Esophagus muscularis mucosa (tissue), 4 donors: ENCODE measurements at regions not wholly inside any gene's neighbourhood (a gene's known extent, or its start where the extent isn't known, plus 50 kb on each side); places are given as distances from the start of the nearest gene placed in this dataset.

ENCODE experiments used
- EP300 ChIP-seq: sonication (generic); formaldehyde crosslinking; IDR thresholded peaks from one replicate; pipeline ENCODE4 v1.6.1; 2017; ENCODE audit warnings: antibody characterized with exemption
- POLR2A ChIP-seq: fragments of 450-650 bp; IDR thresholded peaks from one replicate; pipeline ENCODE4 v1.6.1; 2017; ENCODE audit warnings: antibody characterized with exemption, moderate library complexity, mild to moderate bottlenecking, low read depth
- POLR2AphosphoS5 ChIP-seq, 2 donors: sonication (generic); formaldehyde crosslinking; IDR thresholded peaks; one replicate each; pipeline ENCODE4 v1.6.1; 2017; ENCODE audit warnings: antibody characterized with exemption in 2 of 2
- TF ChIP-seq, protein P1 (sequence below), 3 experiments: fragments of 200-600 bp in 2 of 3; fragments of 450-650 bp in 1 of 3; sonication (generic) in 2 of 3; IDR thresholded peaks; one replicate each; pipeline ENCODE4 v1.5.1; 2017 to 2019; ENCODE audit warnings: antibody characterized with exemption in 3 of 3, mild to moderate bottlenecking in 2 of 3, moderate library complexity in 1 of 3

DNA sequence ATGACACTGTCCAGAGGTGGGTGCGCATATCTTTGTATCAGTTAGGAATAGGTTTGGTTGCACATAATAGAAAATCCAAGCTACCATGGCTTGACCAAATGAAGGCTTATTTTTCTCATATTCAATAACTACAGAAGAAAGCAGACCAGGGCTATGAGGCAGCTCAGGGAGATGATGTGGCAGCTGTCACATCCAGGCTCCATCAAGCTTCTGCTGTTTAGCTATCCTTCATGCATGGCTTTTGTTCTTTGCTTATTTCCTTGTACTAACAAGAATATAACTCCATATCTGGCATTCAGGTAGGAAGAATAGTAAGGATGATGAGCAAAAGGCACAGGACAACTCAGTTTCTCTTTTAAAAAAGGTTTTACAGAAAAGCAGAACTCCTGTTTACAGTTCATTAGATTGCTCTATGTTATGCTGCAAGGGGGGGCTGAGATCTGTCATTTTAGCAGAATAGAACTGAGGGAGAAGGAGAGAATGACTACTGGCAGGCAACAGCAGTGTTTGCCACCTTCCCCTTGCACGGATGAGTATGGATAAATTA lies 336.1 kb downstream of the MLLT3 start:
- TF ChIP-seq, protein P1, sequence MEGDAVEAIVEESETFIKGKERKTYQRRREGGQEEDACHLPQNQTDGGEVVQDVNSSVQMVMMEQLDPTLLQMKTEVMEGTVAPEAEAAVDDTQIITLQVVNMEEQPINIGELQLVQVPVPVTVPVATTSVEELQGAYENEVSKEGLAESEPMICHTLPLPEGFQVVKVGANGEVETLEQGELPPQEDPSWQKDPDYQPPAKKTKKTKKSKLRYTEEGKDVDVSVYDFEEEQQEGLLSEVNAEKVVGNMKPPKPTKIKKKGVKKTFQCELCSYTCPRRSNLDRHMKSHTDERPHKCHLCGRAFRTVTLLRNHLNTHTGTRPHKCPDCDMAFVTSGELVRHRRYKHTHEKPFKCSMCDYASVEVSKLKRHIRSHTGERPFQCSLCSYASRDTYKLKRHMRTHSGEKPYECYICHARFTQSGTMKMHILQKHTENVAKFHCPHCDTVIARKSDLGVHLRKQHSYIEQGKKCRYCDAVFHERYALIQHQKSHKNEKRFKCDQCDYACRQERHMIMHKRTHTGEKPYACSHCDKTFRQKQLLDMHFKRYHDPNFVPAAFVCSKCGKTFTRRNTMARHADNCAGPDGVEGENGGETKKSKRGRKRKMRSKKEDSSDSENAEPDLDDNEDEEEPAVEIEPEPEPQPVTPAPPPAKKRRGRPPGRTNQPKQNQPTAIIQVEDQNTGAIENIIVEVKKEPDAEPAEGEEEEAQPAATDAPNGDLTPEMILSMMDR (IDR thresholded peaks at IDR 0.05), result no peak
- TF ChIP-seq POLR2AphosphoS5 (IDR thresholded peaks at IDR 0.05) (no peak), POLR2A (no peak), EP300 (no peak)
